Natural killer cell (primary cell): ENCODE measurements at regions not wholly inside any gene's neighbourhood (a gene's known extent, or its start where the extent isn't known, plus 50 kb on each side); places are given as distances from the start of the nearest gene placed in this dataset.

Source experiments
- ATAC-seq, 3 donors: fragments of 150-1000 bp in 2 of 3; fragments of 200-7000 bp in 1 of 3; cut with Tn5 transposase; 1 replicate in 1 of 3; 2 replicates in 2 of 3; pipeline ENCODE4 v1.10.0; 2021; ENCODE audit warnings: mild to moderate bottlenecking in 2 of 3, moderate library complexity in 2 of 3
- DNase-seq, 2 donors: peaks; one replicate each; pipeline versions ENCODE4 v3.0.0 to v3.0.0-alpha.2; 2013 to 2021; ENCODE audit warnings: mixed read lengths in 1 of 2
- H3K27ac ChIP-seq: one replicate; pipeline ENCODE4 v1.5.1; 2013; ENCODE audit warnings: mild to moderate bottlenecking, low read length
- H3K27me3 ChIP-seq: one replicate; pipeline ENCODE4 v1.6.1; 2013; ENCODE audit warnings: low read length; ENCODE audit not compliant: control insufficient read depth, insufficient read depth
- H3K36me3 ChIP-seq: one replicate; pipeline ENCODE4 v1.6.1; 2013; ENCODE audit warnings: low read length; ENCODE audit not compliant: control insufficient read depth, insufficient read depth
- H3K4me1 ChIP-seq: one replicate; pipeline ENCODE4 v1.6.1; 2013; ENCODE audit warnings: low read length; ENCODE audit not compliant: control insufficient read depth, insufficient read depth
- H3K4me3 ChIP-seq: one replicate; pipeline ENCODE4 v1.5.1; 2013; ENCODE audit warnings: low read length
- H3K9me3 ChIP-seq: one replicate; pipeline ENCODE4 v1.6.1; 2013; ENCODE audit warnings: low read length; ENCODE audit not compliant: control insufficient read depth, insufficient read depth
- H3K27ac Mint-ChIP-seq, 2 donors: one replicate each; pipeline ENCODE4 v1.8.0; 2022; ENCODE audit warnings: mild to moderate bottlenecking in 2 of 2, mixed read lengths in 2 of 2, moderate library complexity in 1 of 2
- H3K27me3 Mint-ChIP-seq, 2 donors: one replicate each; pipeline ENCODE4 v1.8.0; 2022; ENCODE audit warnings: low read depth in 2 of 2, mixed read lengths in 2 of 2
- H3K36me3 Mint-ChIP-seq: one replicate; pipeline ENCODE4 v1.8.0; 2022; ENCODE audit warnings: mixed read lengths
- H3K4me1 Mint-ChIP-seq, 2 donors: one replicate each; pipeline ENCODE4 v1.8.0; 2022; ENCODE audit warnings: mixed read lengths in 2 of 2
- H3K4me3 Mint-ChIP-seq: one replicate; pipeline ENCODE4 v1.8.0; 2022; ENCODE audit warnings: mild to moderate bottlenecking, moderate library complexity, mixed read lengths
- H3K9me3 Mint-ChIP-seq, 2 donors: one replicate each; pipeline ENCODE4 v1.8.0; 2022; ENCODE audit warnings: mixed read lengths in 2 of 2
- WGBS: methylation state at CpG from one replicate; pipeline ENCODE4 v1.1.7; 2013; ENCODE audit warnings: missing lambda C conversion rate; ENCODE audit not compliant: insufficient coverage; 5-methylcytosine and 5-hydroxymethylcytosine counted together
- intact Hi-C: fragments of 100-400 bp; cut with micrococcal nuclease; formaldehyde crosslinking; loops from one replicate; pipeline ENCODE4 v1.14.2; 2022
- TF ChIP-seq, protein P1 (sequence below): fragments of 200-600 bp; IDR thresholded peaks from one replicate; pipeline ENCODE4 v1.8.0; 2022; ENCODE audit warnings: antibody characterized with exemption

- DNase-seq (no peak), ATAC-seq (no peak)
- Mint-ChIP-seq H3K9me3 (no peaks in the 10 kb centered on the region), H3K4me3 (no peak overlapping the region), H3K27me3 (no peaks in the 10 kb centered on the region), H3K27ac (no peak overlapping the region), H3K4me1 (no peaks in the 10 kb centered on the region), H3K36me3 (no peaks in the 10 kb centered on the region)
- Histone ChIP-seq H3K27me3 (no peaks in the 10 kb centered on the region), H3K9me3 (no peaks in the 10 kb centered on the region), H3K27ac (no peak overlapping the region), H3K4me1 (peaks cover under 1% of the 10 kb centered on the region), H3K36me3 (no peaks in the 10 kb centered on the region), H3K4me3 (no peak overlapping the region)
- TF ChIP-seq, protein P1, sequence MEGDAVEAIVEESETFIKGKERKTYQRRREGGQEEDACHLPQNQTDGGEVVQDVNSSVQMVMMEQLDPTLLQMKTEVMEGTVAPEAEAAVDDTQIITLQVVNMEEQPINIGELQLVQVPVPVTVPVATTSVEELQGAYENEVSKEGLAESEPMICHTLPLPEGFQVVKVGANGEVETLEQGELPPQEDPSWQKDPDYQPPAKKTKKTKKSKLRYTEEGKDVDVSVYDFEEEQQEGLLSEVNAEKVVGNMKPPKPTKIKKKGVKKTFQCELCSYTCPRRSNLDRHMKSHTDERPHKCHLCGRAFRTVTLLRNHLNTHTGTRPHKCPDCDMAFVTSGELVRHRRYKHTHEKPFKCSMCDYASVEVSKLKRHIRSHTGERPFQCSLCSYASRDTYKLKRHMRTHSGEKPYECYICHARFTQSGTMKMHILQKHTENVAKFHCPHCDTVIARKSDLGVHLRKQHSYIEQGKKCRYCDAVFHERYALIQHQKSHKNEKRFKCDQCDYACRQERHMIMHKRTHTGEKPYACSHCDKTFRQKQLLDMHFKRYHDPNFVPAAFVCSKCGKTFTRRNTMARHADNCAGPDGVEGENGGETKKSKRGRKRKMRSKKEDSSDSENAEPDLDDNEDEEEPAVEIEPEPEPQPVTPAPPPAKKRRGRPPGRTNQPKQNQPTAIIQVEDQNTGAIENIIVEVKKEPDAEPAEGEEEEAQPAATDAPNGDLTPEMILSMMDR, result no peak
- no CpG with 5 or more reads among the region's 3 CpGs for WGBS
- intact Hi-C loops, result no loop called here
Measured at GRCh38 chr21:31405604-31406003, 61.5 kb upstream of the TIAM1 start.

DNA sequence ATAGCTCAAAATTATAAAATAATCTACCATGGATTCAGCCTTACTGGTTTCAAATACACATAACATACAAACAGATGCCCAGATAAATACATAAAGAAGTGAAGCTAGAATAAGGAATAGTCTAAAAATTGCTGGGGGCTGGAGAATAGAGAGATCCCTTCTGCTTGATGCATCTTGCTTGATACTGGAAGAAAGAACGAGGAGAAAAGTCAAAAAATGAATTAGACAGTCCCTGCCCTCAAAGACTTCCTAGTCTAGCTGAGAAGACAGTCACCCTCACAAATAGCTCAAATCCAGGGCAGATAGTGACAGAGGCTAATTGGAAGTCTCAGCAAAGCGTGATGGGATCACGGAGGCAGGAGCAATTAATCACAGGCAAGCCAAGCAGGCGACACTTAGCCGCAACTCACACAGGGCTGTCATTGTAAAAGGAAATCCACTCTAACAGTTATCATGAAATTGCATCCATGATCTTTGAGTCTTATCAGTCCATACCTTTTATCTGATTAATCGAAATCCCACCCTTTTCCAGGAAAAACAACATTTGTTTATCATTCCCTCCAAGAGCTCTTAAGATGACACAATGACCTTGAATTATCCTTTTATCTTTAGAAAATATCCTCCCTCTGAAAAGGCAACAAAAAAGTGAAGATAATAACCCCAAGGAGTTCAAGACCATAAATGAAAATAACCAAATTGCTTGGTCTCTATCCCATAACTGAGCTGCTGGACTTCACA is 59.7 kb upstream of the TIAM1 start:
- H3K4me3 Mint-ChIP-seq, result no peak overlapping the region
- no peaks in the 10 kb centered on the region for H3K4me1 Mint-ChIP-seq
- H3K36me3 Mint-ChIP-seq, result no peaks in the 10 kb centered on the region
- no peaks in the 10 kb centered on the region for H3K9me3 Mint-ChIP-seq
- ATAC-seq, result no peak
- no peak overlapping the region for H3K27ac ChIP-seq
- intact Hi-C loops, result no loop called here
- no peaks in the 10 kb centered on the region for H3K36me3 ChIP-seq
- no peaks in the 10 kb centered on the region for H3K9me3 ChIP-seq
- no peaks in the 10 kb centered on the region for H3K27me3 Mint-ChIP-seq
- DNase-seq, result no peak
- TF ChIP-seq, protein P1, result no peak
- peaks cover under 1% of the 10 kb centered on the region for H3K4me1 ChIP-seq
- H3K27ac Mint-ChIP-seq, result no peak overlapping the region
- H3K4me3 ChIP-seq, result no peak overlapping the region
- 77% methylated on average over 6 of the region's 6 CpGs for WGBS
- H3K27me3 ChIP-seq, result no peaks in the 10 kb centered on the region

DNA sequence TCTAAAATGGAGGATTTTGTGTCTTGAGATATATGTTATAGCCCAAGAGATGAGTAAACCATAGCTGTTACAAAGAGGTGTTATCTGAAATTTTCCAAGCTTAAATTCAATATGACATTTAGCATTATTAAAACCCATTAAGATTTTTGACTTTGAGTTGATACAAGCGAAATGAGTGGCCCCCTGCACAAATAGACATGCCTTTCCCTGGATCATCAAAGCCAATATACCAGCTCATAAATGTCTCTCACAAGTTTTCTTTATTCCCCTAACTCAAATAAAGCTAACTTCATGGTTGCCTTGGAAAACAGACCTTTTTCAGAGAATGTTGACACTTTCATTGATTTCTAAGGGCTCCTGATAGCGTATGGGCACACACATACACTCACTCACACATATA is 55.5 kb upstream of the TIAM1 start:
- TF ChIP-seq, protein P1, result no peak
- Histone ChIP-seq H3K27me3 (no peaks in the 10 kb centered on the region), H3K36me3 (no peaks in the 10 kb centered on the region), H3K27ac (no peak overlapping the region), H3K4me1 (peaks cover 7% of the 10 kb centered on the region), H3K4me3 (no peak overlapping the region), H3K9me3 (no peaks in the 10 kb centered on the region)
- ATAC-seq (no peak), DNase-seq (no peak)
- intact Hi-C loops, result no loop called here
- H3K27ac Mint-ChIP-seq, result no peak overlapping the region
- H3K4me3 Mint-ChIP-seq, result no peak overlapping the region
- peaks cover 4 to 8% of the 10 kb centered on the region in 2 donors for H3K4me1 Mint-ChIP-seq
- WGBS, result 94% methylated on average over 2 of the region's 2 CpGs
- no peaks in the 10 kb centered on the region for H3K9me3 Mint-ChIP-seq
- no peaks in the 10 kb centered on the region for H3K36me3 Mint-ChIP-seq
- H3K27me3 Mint-ChIP-seq, result no peaks in the 10 kb centered on the region

DNA sequence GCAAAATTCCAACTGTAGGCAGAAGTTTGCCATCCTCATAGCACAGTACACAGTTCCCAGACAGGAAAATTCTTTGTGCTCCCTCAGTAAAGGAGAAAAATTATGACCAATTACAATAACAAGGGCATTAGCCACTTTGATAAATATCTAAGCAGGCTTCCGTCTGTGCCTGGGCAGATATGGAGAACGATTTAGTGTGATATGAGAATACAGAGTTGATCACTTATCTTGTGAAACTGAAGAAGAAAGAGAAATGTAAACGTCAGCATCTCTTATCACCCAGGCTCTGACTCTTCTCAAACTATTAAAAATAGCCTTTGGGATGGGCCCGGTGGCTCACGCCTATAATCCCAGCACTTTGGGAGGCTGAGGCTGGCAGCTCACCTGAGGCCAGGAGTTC is 54.5 kb upstream of the TIAM1 start:
- no peaks in the 10 kb centered on the region for H3K9me3 ChIP-seq
- H3K4me3 Mint-ChIP-seq, result no peak overlapping the region
- H3K27me3 ChIP-seq, result no peaks in the 10 kb centered on the region
- H3K4me1 ChIP-seq, result peaks cover 13% of the 10 kb centered on the region
- intact Hi-C loops, result no loop called here
- no peak overlapping the region for H3K27ac ChIP-seq
- no peaks in the 10 kb centered on the region for H3K36me3 ChIP-seq
- peaks cover 12 to 16% of the 10 kb centered on the region in 2 donors for H3K4me1 Mint-ChIP-seq
- no peaks in the 10 kb centered on the region for H3K36me3 Mint-ChIP-seq
- ATAC-seq, result no peak
- no peak for DNase-seq
- no peaks in the 10 kb centered on the region for H3K27me3 Mint-ChIP-seq
- H3K4me3 ChIP-seq, result no peak overlapping the region
- no peak overlapping the region for H3K27ac Mint-ChIP-seq
- WGBS, result 54% methylated on average over 4 of the region's 5 CpGs
- TF ChIP-seq, protein P1, result no peak
- H3K9me3 Mint-ChIP-seq, result no peaks in the 10 kb centered on the region
